Thyroid gland (tissue), 4 donors: ENCODE measurements at regions not wholly inside any gene's neighbourhood (a gene's known extent, or its start where the extent isn't known, plus 50 kb on each side); places are given as distances from the start of the nearest gene placed in this dataset.

Experiments
- DNase-seq, 2 donors: peaks; one replicate each; pipeline ENCODE4 v3.0.0-alpha.2; 2019
- H3K27ac ChIP-seq, 3 donors: fragments of 200-600 bp; sonication (generic); 1 replicate in 2 of 3; 2 replicates in 1 of 3; pipeline ENCODE4 v1.5.1; 2016 to 2019; ENCODE audit warnings: mild to moderate bottlenecking in 1 of 3, moderate library complexity in 1 of 3
- H3K27me3 ChIP-seq: fragments of 200-600 bp; sonication (generic); one replicate; pipeline ENCODE4 v1.5.1; 2019
- H3K36me3 ChIP-seq, 2 donors: fragments of 200-600 bp; sonication (generic); one replicate each; pipeline ENCODE4 v1.5.1; 2016 to 2019
- H3K4me1 ChIP-seq, 2 donors: fragments of 200-600 bp; sonication (generic); one replicate each; pipeline ENCODE4 v1.5.1; 2017 to 2019
- H3K4me3 ChIP-seq, 3 donors: fragments of 200-600 bp; sonication (generic); replicated peaks in 1 of 3; 1 replicate in 2 of 3; 2 replicates in 1 of 3; pipeline ENCODE4 v1.5.1; 2016; ENCODE audit warnings: mild to moderate bottlenecking in 1 of 3
- H3K9me3 ChIP-seq: fragments of 200-600 bp; sonication (generic); one replicate; pipeline ENCODE4 v1.5.1; 2017
- POLR2A ChIP-seq, 2 donors: fragments of 450-650 bp; IDR thresholded peaks; one replicate each; pipeline ENCODE4 v1.6.1; 2017; ENCODE audit warnings: antibody characterized with exemption in 2 of 2, mild to moderate bottlenecking in 2 of 2, moderate library complexity in 1 of 2
- WGBS, 2 donors: methylation state at CpG; one replicate each; pipeline ENCODE4 v1.1.5; 2017; 5-methylcytosine and 5-hydroxymethylcytosine counted together
- intact Hi-C: fragments of 100-400 bp; cut with DNase I; formaldehyde crosslinking; loops from one replicate; pipeline ENCODE4 v1.15.1; 2023
- TF ChIP-seq, protein P1 (sequence below), 6 experiments: fragments of 200-600 bp in 3 of 6; fragments of 450-650 bp in 3 of 6; sonication (generic) in 3 of 6; IDR thresholded peaks; one replicate each; pipeline ENCODE4 v1.5.1; 2016 to 2019; ENCODE audit warnings: antibody characterized with exemption in 6 of 6, mild to moderate bottlenecking in 2 of 6, inconsistent platforms in 1 of 6, moderate library complexity in 1 of 6

DNA sequence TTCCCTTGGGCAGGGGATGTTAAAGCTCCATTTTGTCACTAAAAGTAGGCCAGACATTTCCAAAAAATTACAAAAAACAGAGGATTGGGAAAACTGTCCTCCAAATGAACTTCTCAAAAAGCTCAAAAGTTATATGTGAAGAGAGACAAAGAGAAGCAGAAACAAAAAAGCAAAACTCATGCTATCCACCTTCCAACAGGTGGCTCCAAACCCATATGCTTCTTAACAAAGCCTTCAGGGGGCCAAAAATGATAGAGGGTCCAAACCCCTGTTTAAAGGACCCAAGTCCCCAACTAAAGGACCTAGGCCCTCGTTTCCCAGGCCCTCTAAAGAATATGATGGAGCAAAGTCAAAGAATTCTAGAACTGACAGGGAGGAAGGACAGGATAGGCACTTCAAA, 146.7 kb downstream of the AASDHPPT start:
- Histone ChIP-seq H3K27me3 (no peaks in the 10 kb centered on the region), H3K27ac (no peak overlapping the region), H3K4me1 (no peaks in the 10 kb centered on the region), H3K36me3 (no peaks in the 10 kb centered on the region), H3K4me3 (no peak overlapping the region), H3K9me3 (no peaks in the 10 kb centered on the region)
- DNase-seq = no peak
- 0% methylated on average over 1 of the region's 1 CpG for WGBS, 2 donors
- intact Hi-C loops = no loop called here
- no peak for TF ChIP-seq POLR2A (IDR thresholded peaks at IDR 0.05)
- TF ChIP-seq, protein P1, sequence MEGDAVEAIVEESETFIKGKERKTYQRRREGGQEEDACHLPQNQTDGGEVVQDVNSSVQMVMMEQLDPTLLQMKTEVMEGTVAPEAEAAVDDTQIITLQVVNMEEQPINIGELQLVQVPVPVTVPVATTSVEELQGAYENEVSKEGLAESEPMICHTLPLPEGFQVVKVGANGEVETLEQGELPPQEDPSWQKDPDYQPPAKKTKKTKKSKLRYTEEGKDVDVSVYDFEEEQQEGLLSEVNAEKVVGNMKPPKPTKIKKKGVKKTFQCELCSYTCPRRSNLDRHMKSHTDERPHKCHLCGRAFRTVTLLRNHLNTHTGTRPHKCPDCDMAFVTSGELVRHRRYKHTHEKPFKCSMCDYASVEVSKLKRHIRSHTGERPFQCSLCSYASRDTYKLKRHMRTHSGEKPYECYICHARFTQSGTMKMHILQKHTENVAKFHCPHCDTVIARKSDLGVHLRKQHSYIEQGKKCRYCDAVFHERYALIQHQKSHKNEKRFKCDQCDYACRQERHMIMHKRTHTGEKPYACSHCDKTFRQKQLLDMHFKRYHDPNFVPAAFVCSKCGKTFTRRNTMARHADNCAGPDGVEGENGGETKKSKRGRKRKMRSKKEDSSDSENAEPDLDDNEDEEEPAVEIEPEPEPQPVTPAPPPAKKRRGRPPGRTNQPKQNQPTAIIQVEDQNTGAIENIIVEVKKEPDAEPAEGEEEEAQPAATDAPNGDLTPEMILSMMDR (IDR thresholded peaks at IDR 0.05) = no peak

DNA sequence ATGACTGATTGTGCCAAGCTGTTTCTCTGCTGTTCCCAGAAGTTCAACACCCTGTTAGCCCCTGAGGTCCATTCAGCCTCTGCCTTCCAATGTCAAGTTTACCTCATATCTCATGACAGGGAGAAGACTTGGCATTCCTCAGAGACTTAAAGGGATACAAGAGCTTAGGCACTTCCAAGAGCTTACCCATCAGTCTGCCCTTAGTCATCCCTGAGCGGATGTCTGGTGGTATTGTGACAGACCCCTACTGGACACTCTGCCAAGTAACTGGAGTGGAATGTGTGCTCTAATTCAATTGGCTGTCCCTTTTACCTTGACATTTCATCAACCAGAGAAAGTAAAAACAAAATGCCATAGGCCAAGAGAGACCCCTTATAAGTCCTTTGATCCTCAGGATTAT, 151.5 kb downstream of the AASDHPPT start:
- no peaks in the 10 kb centered on the region for H3K36me3 ChIP-seq

DNA sequence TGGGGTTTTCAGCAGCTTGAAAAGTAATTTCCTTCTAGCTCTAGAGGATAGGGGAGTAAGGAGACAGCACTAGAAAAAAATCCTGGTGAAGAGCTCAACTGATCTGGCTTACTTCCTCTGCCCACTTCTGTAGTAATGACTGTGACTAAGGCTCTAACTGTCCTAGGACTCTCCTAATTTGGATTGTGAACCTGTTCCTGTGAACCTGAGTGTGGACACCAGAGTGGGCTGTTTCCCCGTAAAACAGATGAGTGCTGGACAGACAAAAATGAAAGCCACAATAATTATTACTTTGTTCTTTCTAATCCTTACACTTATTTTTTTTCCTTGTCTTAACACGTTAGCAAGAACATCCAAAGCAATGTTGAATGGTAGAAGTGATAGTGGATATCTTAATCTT, 154.1 kb downstream of the AASDHPPT start:
- intact Hi-C loops = no loop called here
- no peaks in the 10 kb centered on the region for H3K27me3 ChIP-seq
- no peaks in the 10 kb centered on the region for H3K36me3 ChIP-seq
- WGBS, 2 donors = 73 to 82% methylated on average over 2 of the region's 2 CpGs
- TF ChIP-seq POLR2A (IDR thresholded peaks at IDR 0.05) = no peak
- TF ChIP-seq, protein P1 (IDR thresholded peaks at IDR 0.05) = no peak
- no peak for DNase-seq
- no peak overlapping the region for H3K4me3 ChIP-seq
- no peaks in the 10 kb centered on the region for H3K4me1 ChIP-seq
- no peaks in the 10 kb centered on the region for H3K9me3 ChIP-seq
- H3K27ac ChIP-seq = no peak overlapping the region

More for the DNA sequence above, 151.5 kb downstream of the AASDHPPT start:
- DNase-seq = no peak
- intact Hi-C loops = no loop called here
- no peaks in the 10 kb centered on the region for H3K27me3 ChIP-seq
- no peak overlapping the region for H3K27ac ChIP-seq
- TF ChIP-seq, protein P1 (IDR thresholded peaks at IDR 0.05) = no peak
- TF ChIP-seq POLR2A (IDR thresholded peaks at IDR 0.05) = no peak
- H3K4me1 ChIP-seq = no peaks in the 10 kb centered on the region
- WGBS, 2 donors = 95 to 100% methylated on average over 1 of the region's 1 CpG
- H3K9me3 ChIP-seq = no peaks in the 10 kb centered on the region
- no peak overlapping the region for H3K4me3 ChIP-seq

DNA sequence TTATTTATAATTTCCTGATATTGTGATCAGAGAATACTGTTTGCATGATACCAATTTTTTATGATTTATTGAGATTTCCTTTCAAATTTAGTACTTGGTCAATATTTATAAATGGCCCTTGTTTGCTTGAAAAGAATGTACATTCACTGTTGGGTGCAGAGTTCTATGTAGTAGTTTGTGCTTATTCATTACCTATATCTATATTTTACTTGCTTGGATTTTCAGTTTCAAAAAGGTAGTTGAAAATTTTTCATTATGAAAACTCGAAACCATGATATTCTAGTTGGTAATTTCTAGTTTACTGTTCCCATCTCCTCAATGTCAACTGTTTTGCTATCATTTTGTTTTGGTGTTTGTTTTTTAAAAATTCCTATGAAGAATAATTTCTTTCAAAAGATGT, 155.7 kb downstream of the AASDHPPT start:
- 88 to 90% methylated on average over 1 of the region's 1 CpG for WGBS, 2 donors
- no peaks in the 10 kb centered on the region for H3K9me3 ChIP-seq
- no peak overlapping the region for H3K27ac ChIP-seq
- no peak overlapping the region for H3K4me3 ChIP-seq
- H3K36me3 ChIP-seq = no peaks in the 10 kb centered on the region
- intact Hi-C loops = no loop called here
- no peaks in the 10 kb centered on the region for H3K27me3 ChIP-seq
- DNase-seq = no peak
- no peaks in the 10 kb centered on the region for H3K4me1 ChIP-seq
- TF ChIP-seq POLR2A (IDR thresholded peaks at IDR 0.05) = no peak
- TF ChIP-seq, protein P1 (IDR thresholded peaks at IDR 0.05) = no peak

DNA sequence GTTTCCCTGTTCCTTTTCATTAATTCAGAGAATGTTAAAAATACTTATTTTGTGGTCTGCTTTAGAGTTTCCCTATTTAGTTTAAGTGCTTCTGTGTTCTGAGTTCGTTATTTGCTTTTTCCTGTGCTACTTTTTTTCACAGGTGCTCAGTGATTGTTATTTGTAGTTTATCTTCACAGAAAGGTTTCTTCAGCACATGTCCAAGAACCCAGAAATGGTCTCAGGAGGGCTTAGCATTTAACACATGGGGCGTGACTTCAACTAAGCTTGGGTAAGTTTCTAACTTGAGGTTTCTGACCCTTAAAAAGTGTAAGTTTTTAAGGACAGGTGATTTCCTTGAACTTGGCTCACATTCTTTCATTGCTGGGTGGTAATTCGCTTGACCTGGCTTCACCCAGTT, 157.3 kb downstream of the AASDHPPT start:
- TF ChIP-seq POLR2A (IDR thresholded peaks at IDR 0.05) = no peak
- TF ChIP-seq, protein P1 (IDR thresholded peaks at IDR 0.05) = no peak
- intact Hi-C loops = no loop called here
- no peak overlapping the region for H3K27ac ChIP-seq
- H3K4me1 ChIP-seq = no peaks in the 10 kb centered on the region
- 74 to 83% methylated on average over 3 of the region's 3 CpGs for WGBS, 2 donors
- H3K9me3 ChIP-seq = no peaks in the 10 kb centered on the region
- no peaks in the 10 kb centered on the region for H3K27me3 ChIP-seq
- H3K36me3 ChIP-seq = no peaks in the 10 kb centered on the region
- no peak overlapping the region for H3K4me3 ChIP-seq
- no peak for DNase-seq
